ENCODE measurements at regions not wholly inside any gene's neighbourhood (a gene's known extent, or its start where the extent isn't known, plus 50 kb on each side); places are given as distances from the start of the nearest gene placed in this dataset.

DNA sequence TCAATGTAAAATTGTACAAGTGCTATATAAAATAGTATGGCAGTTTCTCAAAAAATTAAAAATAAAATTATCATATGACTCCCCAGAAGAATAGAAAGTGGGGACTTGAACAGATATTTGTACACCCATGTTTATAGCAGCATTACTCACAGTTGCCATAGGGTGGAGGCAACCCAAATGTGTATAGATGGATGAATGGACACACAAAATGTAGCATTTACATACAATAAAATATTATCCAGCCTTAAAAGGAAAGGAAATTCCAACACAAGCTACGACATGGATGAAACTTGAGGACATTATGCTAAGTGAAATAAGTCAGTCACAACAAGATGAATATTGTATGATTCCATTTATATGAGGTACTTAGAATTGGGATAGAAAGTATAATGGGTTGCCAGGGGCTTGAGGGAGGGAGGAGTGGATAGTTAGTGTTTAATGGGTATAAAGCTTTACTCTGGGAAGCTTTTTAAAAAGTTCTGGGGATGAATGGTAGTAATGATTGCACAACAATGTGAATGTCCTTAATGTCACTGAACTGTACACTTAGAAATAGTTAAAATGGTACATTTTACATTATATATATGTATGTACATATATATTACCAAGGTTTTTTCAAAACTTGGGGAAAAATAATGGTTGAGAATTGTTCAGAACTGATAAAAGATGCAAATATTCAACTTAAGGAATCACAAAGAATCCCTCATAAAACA lies 53.0 kb upstream of the ADORA3 start:
- Mint-ChIP-seq H3K27me3 (ENCODE audit: low read depth) (no peaks in the 10 kb centered on the region), H3K9me3 (no peaks in the 10 kb centered on the region), H3K36me3 (ENCODE audit: low read depth) (no peaks in the 10 kb centered on the region), H3K4me3 (no peak overlapping the region), H3K4me1 (ENCODE audit: low read depth) (peaks cover 6% of the 10 kb centered on the region), H3K27ac (no peak overlapping the region)
- DNase-seq, result peak; percentile 10
- CTCF ChIA-PET, result interaction anchor here (0.6 kb wide), 2 partner anchors 11 to 48 kb away, joined by 3 read pairs; no protein-coding TSS in a partner anchor
- intact Hi-C loops (cut with micrococcal nuclease), result no loop called here

DNA sequence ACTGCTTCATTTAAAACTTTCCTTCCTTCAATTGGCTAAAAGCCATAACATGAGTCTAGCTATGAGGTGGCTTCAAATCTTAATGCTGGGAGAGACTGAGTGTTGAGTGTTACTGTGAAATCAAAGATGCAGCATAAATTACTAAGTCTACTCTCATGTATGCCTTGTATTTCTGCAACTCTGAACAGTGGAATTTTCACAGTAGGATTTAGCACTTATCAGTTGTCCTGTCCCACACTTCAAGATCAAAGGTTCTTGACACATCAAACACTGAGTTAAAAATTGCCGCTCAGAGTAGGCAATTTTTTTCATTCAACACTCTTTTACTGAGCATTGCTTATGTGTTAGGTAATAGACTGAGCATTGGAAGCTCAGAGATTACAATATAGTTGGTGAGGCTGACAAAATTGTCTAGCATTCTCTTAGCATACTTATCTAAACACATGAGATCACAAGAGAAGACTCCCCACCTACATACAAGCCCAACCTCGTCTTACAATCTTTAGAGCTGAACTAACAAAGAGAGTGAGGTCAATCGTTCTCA lies 56.4 kb upstream of the ADORA3 start:
- intact Hi-C loops (cut with micrococcal nuclease), result no loop called here
- no peak overlapping the region for H3K4me3 Mint-ChIP-seq

GRCh38 chr1:111561328-111561727 lies 57.9 kb upstream of the ADORA3 start:
- Mint-ChIP-seq H3K27ac (no peak overlapping the region), H3K4me1 (ENCODE audit: low read depth) (peaks cover 6% of the 10 kb centered on the region), H3K36me3 (ENCODE audit: low read depth) (no peaks in the 10 kb centered on the region), H3K4me3 (no peak overlapping the region), H3K9me3 (no peaks in the 10 kb centered on the region), H3K27me3 (ENCODE audit: low read depth) (no peaks in the 10 kb centered on the region)
- no peak for DNase-seq
- CTCF ChIA-PET, result no interaction called here
- intact Hi-C loops (cut with micrococcal nuclease), result no loop called here

More for the DNA sequence above, 56.4 kb upstream of the ADORA3 start:
- CTCF ChIA-PET, result interaction anchor here (1.1 kb wide), 2 partner anchors 43 to 179 kb away, joined by 3 read pairs; partner anchors contain the start of gene INKA2
- Mint-ChIP-seq H3K9me3 (no peaks in the 10 kb centered on the region), H3K27ac (no peak overlapping the region), H3K36me3 (ENCODE audit: low read depth) (no peaks in the 10 kb centered on the region), H3K27me3 (ENCODE audit: low read depth) (no peaks in the 10 kb centered on the region), H3K4me1 (ENCODE audit: low read depth) (peaks cover 6% of the 10 kb centered on the region)
- no peak for DNase-seq

- intact Hi-C loops (cut with micrococcal nuclease), result no loop called here
- H3K27ac Mint-ChIP-seq, result no peak overlapping the region
- no peaks in the 10 kb centered on the region for H3K27me3 Mint-ChIP-seq (ENCODE audit: low read depth)
- H3K4me3 Mint-ChIP-seq, result no peak overlapping the region
- H3K9me3 Mint-ChIP-seq, result no peaks in the 10 kb centered on the region
- H3K4me1 Mint-ChIP-seq (ENCODE audit: low read depth), result peaks cover 6% of the 10 kb centered on the region
- no peaks in the 10 kb centered on the region for H3K36me3 Mint-ChIP-seq (ENCODE audit: low read depth)
- CTCF ChIA-PET, result no interaction called here
- no peak for DNase-seq
Measured at GRCh38 chr1:111563619-111564018, 56.0 kb upstream of the RAP1A start.

GRCh38 chr1:111565079-111565478 lies 54.5 kb upstream of the RAP1A start:
- CTCF ChIA-PET, result no interaction called here
- H3K4me3 Mint-ChIP-seq, result no peak overlapping the region
- DNase-seq, result no peak
- peaks cover under 1% of the 10 kb centered on the region for H3K4me1 Mint-ChIP-seq (ENCODE audit: low read depth)
- intact Hi-C loops (cut with micrococcal nuclease), result no loop called here
- H3K36me3 Mint-ChIP-seq (ENCODE audit: low read depth), result no peaks in the 10 kb centered on the region
- H3K27ac Mint-ChIP-seq, result no peak overlapping the region
- no peaks in the 10 kb centered on the region for H3K9me3 Mint-ChIP-seq
- H3K27me3 Mint-ChIP-seq (ENCODE audit: low read depth), result no peaks in the 10 kb centered on the region

GRCh38 chr1:111565968-111566367 lies 53.6 kb upstream of the RAP1A start:
- Mint-ChIP-seq H3K9me3 (no peaks in the 10 kb centered on the region), H3K27me3 (ENCODE audit: low read depth) (no peaks in the 10 kb centered on the region), H3K27ac (no peak overlapping the region), H3K4me3 (no peak overlapping the region), H3K4me1 (ENCODE audit: low read depth) (peaks cover 7% of the 10 kb centered on the region), H3K36me3 (ENCODE audit: low read depth) (no peaks in the 10 kb centered on the region)
- no peak for DNase-seq
- CTCF ChIA-PET, result no interaction called here
- intact Hi-C loops (cut with micrococcal nuclease), result no loop called here

GRCh38 chr1:111568160-111568647 lies 51.4 kb upstream of the RAP1A start:
- CTCF ChIA-PET, result interaction anchor here (0.7 kb wide), 1 partner anchor 110 kb away, joined by 3 read pairs; no protein-coding TSS in a partner anchor
- DNase-seq, result no peak
- Mint-ChIP-seq H3K36me3 (ENCODE audit: low read depth) (no peaks in the 10 kb centered on the region), H3K9me3 (no peaks in the 10 kb centered on the region), H3K4me1 (ENCODE audit: low read depth) (peaks cover 11% of the 10 kb centered on the region), H3K27me3 (ENCODE audit: low read depth) (no peaks in the 10 kb centered on the region), H3K27ac (no peak overlapping the region), H3K4me3 (no peak overlapping the region)
- intact Hi-C loops (cut with micrococcal nuclease), result no loop called here

All from activated naive CD4-positive, alpha-beta T cell treated with anti-CD3 and anti-CD28 coated beads for 36 hours (primary cell).